PC-9 (cell line): ENCODE measurements at regions not wholly inside any gene's neighbourhood (a gene's known extent, or its start where the extent isn't known, plus 50 kb on each side); places are given as distances from the start of the nearest gene placed in this dataset.

Source experiments
- BruUV-seq: library from RNA; stranded (reverse); fragments of 400-500 nt; replicated peaks from 2 replicates; lab custom pipeline; 2021; lab: Mats Ljungman, UMichigan
- CTCF ChIA-PET: fragments of 300-600 bp; sonication (Branson Sonifier 250); formaldehyde crosslinking; loops from one replicate; lab custom pipeline; 2022; ENCODE audit warnings: antibody characterized with exemption; lab: Charles Lee
- POLR2A ChIA-PET: fragments of 300-600 bp; sonication (Branson Sonifier 250); formaldehyde crosslinking; loops from one replicate; lab custom pipeline; 2022; ENCODE audit warnings: antibody characterized with exemption; ENCODE audit not compliant: unreplicated experiment; lab: Charles Lee
- DNase-seq, 2 experiments: peaks; one replicate each; pipeline versions ENCODE4 v3.0.0 to v3.0.0-alpha.2; 2015 to 2022; ENCODE audit warnings: mixed read lengths in 1 of 2
- H2AFZ ChIP-seq: fragments of 200-600 bp; sonication (generic); 2 replicates; pipeline ENCODE4 v1.8.1; 2017; ENCODE audit warnings: antibody characterized with exemption
- H3F3A ChIP-seq: fragments of 200-600 bp; sonication (generic); 2 replicates; pipeline ENCODE4 v1.8.1; 2017; ENCODE audit warnings: antibody characterized with exemption, mild to moderate bottlenecking, low read depth; ENCODE audit not compliant: insufficient read depth
- H3K27ac ChIP-seq: fragments of 200-600 bp; sonication (generic); 2 replicates; pipeline ENCODE4 v1.6.1; 2016; ENCODE audit warnings: mixed run types
- H3K27me3 ChIP-seq: fragments of 200-600 bp; sonication (generic); 2 replicates; pipeline ENCODE4 v1.6.1; 2016; ENCODE audit warnings: low read depth, mixed run types; ENCODE audit not compliant: insufficient read depth
- H3K36me3 ChIP-seq: fragments of 200-600 bp; sonication (generic); 2 replicates; pipeline ENCODE4 v1.6.1; 2016; ENCODE audit warnings: low read depth, mixed run types
- H3K4me1 ChIP-seq: fragments of 200-600 bp; sonication (generic); replicated peaks from 2 replicates; pipeline ENCODE4 v1.6.1; 2016; ENCODE audit warnings: mixed run types; ENCODE audit not compliant: insufficient read depth
- H3K4me2 ChIP-seq: fragments of 200-600 bp; sonication (generic); 2 replicates; pipeline ENCODE4 v1.6.1; 2017; ENCODE audit warnings: mixed run types
- H3K4me3 ChIP-seq: fragments of 200-600 bp; sonication (generic); 2 replicates; pipeline ENCODE4 v1.6.1; 2016; ENCODE audit warnings: mixed run types
- H3K79me2 ChIP-seq: fragments of 200-600 bp; sonication (generic); 2 replicates; pipeline ENCODE4 v1.6.1; 2017; ENCODE audit warnings: low read depth, mixed run types
- H3K9me2 ChIP-seq: fragments of 200-600 bp; sonication (generic); 2 replicates; pipeline ENCODE4 v1.8.1; 2017; ENCODE audit warnings: mild to moderate bottlenecking; ENCODE audit not compliant: insufficient read depth
- H3K9me3 ChIP-seq: fragments of 200-600 bp; sonication (generic); 2 replicates; pipeline ENCODE4 v1.8.1; 2016; ENCODE audit warnings: low read depth; ENCODE audit not compliant: insufficient read depth
- H4K20me1 ChIP-seq: fragments of 200-600 bp; sonication (generic); 2 replicates; pipeline ENCODE4 v1.8.1; 2017; ENCODE audit not compliant: insufficient read depth
- CTCF ChIP-seq: fragments of 200-600 bp; sonication (generic); conservative IDR thresholded peaks from 2 replicates; pipeline ENCODE4 v1.6.1; 2017; ENCODE audit warnings: mixed run types, antibody characterized with exemption, mild to moderate bottlenecking, moderate library complexity
- EZH2 ChIP-seq: fragments of 200-600 bp; sonication (generic); IDR thresholded peaks from 2 replicates; pipeline ENCODE4 v1.8.0; 2017; ENCODE audit warnings: antibody characterized with exemption, low read depth
- intact Hi-C: fragments of 100-400 bp; cut with micrococcal nuclease; formaldehyde crosslinking; loops from one replicate; pipeline ENCODE4 v1.10.0; 2022; ENCODE audit not compliant: unreplicated experiment

GRCh38 chr5:30561771-30562170 lies 631.7 kb upstream of the CDH6 start:
- Histone ChIP-seq H2AFZ (no peak overlapping the region), H3K4me1 (no peaks in the 10 kb centered on the region), H3K4me2 (no peak overlapping the region), H3K27ac (no peak overlapping the region), H4K20me1 (no peaks in the 10 kb centered on the region), H3K4me3 (no peak overlapping the region), H3K36me3 (no peaks in the 10 kb centered on the region), H3K9me3 (no peaks in the 10 kb centered on the region), H3K27me3 (no peaks in the 10 kb centered on the region), H3F3A (no peaks in the 10 kb centered on the region), H3K79me2 (no peaks in the 10 kb centered on the region), H3K9me2 (no peaks in the 10 kb centered on the region)
- POLR2A ChIA-PET = no interaction called here
- CTCF ChIA-PET = no interaction called here
- intact Hi-C loops = no loop called here
- no TSS peak for BruUV-seq
- TF ChIP-seq EZH2 = no peak
- TF ChIP-seq CTCF = no peak
- DNase-seq = no peak

DNA sequence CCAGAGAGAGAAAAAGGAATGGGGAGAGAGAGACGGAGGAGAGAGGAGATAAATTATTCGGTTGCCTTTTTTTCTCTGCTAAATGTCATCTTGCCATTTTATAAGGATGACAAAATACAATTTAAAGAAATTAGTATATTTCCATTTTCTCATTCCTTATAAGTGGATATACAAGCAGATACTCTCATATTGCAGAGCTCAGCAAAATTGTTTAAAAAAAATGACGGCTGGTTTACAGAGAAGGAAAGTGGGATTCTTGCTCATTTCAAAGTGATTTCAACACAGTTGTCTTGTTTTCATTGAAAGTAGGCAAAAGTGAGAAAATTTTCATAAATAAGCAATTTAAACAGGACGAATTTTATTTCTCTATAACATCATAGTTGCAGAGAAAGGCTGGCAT lies 641.9 kb upstream of the CDH6 start:
- no peaks in the 10 kb centered on the region for H3F3A ChIP-seq
- H3K36me3 ChIP-seq = no peaks in the 10 kb centered on the region
- TF ChIP-seq CTCF = no peak
- no peak for TF ChIP-seq EZH2
- H3K79me2 ChIP-seq = no peaks in the 10 kb centered on the region
- no peak for DNase-seq
- no peaks in the 10 kb centered on the region for H4K20me1 ChIP-seq
- no peak overlapping the region for H3K27ac ChIP-seq
- no peaks in the 10 kb centered on the region for H3K4me1 ChIP-seq
- no TSS peak for BruUV-seq
- H2AFZ ChIP-seq = no peak overlapping the region
- no peaks in the 10 kb centered on the region for H3K27me3 ChIP-seq
- ChIA-PET CTCF (no interaction called here), POLR2A (interaction anchor here (0.7 kb wide), 1 partner anchor 874 kb away, joined by 4 read pairs; no protein-coding TSS in a partner anchor)
- intact Hi-C loops = no loop called here
- no peak overlapping the region for H3K4me2 ChIP-seq
- H3K9me3 ChIP-seq = no peaks in the 10 kb centered on the region
- H3K9me2 ChIP-seq = no peaks in the 10 kb centered on the region
- no peak overlapping the region for H3K4me3 ChIP-seq

- Histone ChIP-seq H3K27me3 (no peaks in the 10 kb centered on the region), H2AFZ (no peak overlapping the region), H3K4me2 (no peak overlapping the region), H4K20me1 (no peaks in the 10 kb centered on the region), H3K9me3 (no peaks in the 10 kb centered on the region), H3K4me1 (no peaks in the 10 kb centered on the region), H3K9me2 (no peaks in the 10 kb centered on the region), H3K27ac (no peak overlapping the region), H3K79me2 (no peaks in the 10 kb centered on the region), H3K36me3 (no peaks in the 10 kb centered on the region), H3F3A (no peaks in the 10 kb centered on the region), H3K4me3 (no peak overlapping the region)
- intact Hi-C loops = no loop called here
- TF ChIP-seq CTCF = no peak
- TF ChIP-seq EZH2 = no peak
- no peak for DNase-seq
- POLR2A ChIA-PET = no interaction called here
- no TSS peak for BruUV-seq
- CTCF ChIA-PET = no interaction called here
Observed at GRCh38 chr5:30548580-30549305, 644.7 kb upstream of the CDH6 start.
